NOMO-1 (cell line): ENCODE measurements at regions not wholly inside any gene's neighbourhood (a gene's known extent, or its start where the extent isn't known, plus 50 kb on each side); places are given as distances from the start of the nearest gene placed in this dataset.

Experiments used
- DNase-seq, 2 experiments: peaks; one replicate each; lab custom pipeline; 2025; ENCODE audit not compliant: unreplicated experiment in 2 of 2; lab: John Stamatoyannopoulos, UW

DNA sequence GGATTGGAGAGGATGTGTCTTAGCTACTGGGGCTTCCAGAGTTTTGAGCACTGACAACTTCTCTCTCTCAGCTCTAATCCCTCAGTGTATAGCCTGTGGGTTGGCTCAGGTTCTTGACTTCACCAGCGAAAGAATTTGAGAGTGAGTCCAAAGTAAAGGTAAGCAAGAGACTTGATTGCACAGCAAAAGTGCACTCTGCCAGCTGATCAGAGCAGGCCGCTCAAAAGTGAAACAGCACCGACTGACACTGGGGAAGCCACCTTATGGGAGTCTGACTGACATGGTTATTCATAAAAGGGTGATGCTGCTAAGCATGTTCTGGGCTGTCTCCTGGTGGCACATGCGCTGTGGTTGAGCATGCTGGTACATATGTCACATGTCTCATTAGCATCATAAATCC lies 389.5 kb downstream of the CBLN4 start:
- DNase-seq: no peak

DNA sequence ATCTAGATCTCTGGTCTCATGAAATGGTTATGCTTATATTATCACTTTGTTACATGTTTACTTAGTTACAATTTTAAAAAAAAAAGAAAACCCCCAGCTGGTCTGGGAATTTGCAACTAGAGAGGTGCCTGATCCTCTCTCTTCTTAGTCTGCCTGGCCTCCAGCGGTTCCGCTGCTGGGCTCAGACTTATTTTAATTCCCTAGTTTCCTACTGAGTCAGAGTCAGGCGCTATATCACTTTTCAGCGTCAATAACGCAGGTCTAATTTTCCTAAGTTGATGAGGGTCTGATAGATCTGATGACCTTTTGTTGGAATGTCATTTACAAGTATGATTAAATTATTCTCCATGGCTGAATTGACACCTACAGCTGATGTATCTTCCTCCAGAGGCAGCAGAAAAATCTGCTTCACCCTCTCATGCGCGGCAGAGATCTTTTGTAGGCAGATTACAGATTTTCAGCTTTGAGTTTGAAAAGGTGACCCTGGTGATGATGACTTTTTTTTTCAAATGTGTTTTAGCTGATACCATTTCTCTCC lies 391.0 kb downstream of the CBLN4 start:
- DNase-seq: no peak

DNA sequence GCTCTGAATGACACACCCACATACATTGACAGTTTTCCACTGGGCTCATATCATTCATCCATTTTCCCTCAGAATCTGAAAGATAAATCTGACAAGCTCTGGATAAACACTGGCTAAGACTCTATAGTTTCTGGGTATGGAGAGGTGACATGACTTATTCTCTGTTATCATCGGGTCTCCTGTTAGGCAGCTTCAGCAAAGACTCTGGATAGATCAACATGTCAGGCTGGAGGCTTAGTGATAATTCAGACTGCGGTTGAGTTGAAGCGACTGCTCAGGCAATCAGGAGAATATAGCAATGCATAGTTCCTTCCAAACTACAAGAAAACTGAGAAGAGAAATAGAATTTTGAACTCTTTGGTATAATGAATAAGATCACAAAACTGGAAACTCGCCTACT lies 394.6 kb downstream of the CBLN4 start:
- no peak for DNase-seq

DNA sequence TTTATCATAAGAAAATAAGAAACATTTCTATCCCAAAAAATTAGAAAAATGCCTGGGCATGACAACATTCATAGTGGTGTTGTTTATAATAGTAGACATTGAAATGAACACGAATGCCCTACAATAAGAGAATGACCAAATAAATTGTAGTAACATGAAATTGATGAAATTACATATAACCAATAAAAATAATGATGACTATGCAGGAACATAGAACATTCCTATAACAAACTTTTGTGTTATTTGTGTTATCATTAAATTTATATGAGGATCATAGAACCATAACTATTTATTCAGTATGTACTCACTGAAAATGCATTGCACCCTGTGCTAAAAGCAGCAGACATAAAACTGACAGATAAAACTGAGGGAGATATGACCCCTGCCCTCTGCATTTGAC lies 399.7 kb downstream of the CBLN4 start:
- no peak for DNase-seq

DNA sequence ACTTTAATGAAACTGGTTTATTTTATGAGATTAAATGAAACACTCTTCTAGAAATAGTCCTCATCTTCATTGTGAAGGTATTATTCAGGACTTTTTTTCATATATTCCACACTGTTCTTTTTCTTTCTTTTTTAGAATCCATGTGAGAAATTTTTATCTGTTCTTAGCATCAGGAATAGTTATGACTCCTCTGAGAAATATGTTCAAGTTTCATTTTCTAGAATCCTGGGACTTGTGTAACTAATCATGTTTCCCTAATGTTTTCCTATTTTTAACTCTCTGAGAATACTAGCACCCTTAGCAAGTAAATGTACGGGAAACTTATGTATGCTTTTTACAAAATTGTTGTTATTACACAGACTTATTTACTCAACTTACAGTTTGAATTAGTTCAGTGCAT lies 407.8 kb downstream of the CBLN4 start:
- DNase-seq: no peak

DNA sequence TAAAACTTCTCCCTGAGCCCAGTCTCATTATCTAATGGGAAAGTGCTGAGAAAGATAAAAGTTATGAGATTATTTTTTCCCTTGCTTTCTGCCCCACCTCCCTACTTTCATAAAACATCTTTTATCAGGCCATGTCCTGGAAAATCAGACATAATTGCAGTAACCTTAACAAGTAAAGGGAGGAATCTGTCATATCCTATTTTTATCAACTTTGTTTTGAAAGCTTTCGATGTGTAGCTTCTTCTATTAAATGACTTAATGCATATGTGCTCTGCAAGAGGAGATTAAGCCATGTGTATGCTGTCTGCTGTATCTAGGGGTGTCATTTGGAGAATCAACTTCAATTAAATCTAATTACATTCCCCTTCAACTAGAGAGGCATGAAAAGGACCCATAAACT lies 408.9 kb downstream of the CBLN4 start:
- DNase-seq: no peak

DNA sequence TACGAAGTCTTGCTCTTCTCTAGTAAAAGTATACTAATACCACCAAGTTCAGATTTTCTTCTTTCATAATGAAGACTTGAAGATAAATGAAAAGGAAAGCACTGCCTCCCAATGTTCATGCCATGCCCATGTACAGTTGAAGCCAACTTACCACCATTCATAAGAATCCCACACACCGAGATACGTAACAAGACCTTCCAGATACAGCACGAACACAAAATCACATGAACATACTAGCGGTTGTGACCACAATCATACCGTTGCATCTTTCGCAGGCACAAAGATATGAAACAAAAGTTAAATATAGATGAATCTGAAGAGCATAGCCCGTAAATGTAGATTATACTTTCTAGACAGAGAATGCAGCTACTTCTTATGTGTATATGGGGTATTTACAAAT lies 412.5 kb downstream of the CBLN4 start:
- no peak for DNase-seq

DNA sequence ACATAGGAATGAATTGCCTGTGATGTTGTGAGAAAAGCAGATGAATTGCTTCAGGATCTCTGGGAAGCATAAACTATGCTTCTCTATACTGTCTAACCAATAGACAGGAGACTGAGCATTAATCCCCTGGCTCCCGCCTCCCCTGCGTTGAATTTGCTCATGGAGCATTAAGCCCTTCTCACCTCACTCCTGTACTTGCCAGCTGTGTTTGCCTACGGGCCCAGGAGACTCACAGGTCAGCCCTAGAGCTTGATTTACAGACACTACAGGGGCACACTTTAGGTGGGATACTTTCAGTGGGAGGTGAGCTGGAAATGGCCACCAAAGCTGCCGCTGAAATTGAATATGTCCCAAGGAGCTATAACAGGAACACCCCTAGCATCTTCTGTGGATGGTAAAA lies 418.7 kb downstream of the CBLN4 start:
- DNase-seq: no peak

DNA sequence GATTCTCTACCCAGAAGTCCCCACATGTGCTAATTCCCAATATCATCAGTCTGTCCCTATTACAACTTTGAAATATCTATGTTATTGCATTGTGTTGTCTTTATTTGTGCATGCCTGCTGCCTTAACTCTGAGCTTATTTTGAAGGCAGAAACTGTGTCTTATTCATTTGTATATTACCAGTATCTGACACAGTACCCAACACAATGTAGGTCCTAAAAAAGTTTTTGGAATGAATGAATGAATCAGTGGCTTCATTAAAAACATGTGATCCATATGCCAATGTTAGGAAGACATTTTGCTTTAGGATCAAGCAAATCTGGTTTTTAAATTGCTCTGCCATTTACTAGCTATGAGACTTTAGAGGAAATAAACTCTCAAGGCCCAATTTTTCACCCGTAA lies 420.4 kb downstream of the CBLN4 start:
- DNase-seq: no peak

DNA sequence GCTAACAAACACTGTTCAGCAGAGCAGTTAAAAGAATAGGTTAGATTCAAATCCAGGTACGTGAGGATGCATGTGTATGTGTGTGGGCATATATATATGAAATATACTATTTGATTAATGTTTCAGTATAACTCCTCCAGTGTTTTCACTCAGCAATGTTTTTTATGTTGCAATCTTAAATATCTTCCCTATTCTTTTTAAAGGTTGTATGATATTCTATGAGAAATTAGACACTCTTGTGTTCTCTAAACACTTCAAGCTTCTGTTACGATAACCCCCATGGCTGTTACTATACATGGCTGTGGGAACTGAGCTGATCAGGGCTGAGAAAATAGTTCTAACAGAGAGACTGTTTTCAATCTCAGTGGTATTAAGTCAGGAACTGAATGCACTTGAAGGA lies 421.0 kb downstream of the CBLN4 start:
- no peak for DNase-seq

DNA sequence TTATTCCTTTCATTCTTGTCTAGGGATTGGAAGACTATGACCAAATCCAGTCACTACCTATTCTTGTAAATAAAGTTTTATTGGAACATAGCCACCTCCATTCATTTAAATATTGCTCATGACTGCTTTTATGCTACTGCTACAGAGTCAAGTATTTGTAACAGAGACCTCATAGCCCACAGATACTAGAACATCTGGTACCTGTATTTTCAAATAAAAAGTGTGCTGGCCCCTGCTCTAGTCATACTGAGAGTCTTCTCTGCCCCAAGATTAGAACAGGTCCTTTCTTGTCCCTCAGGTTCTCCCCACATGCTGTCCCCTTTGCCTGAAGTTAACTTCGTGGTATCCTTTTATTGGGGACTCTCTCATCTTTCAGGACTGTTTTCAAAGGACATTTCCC lies 422.3 kb downstream of the CBLN4 start:
- DNase-seq: no peak

DNA sequence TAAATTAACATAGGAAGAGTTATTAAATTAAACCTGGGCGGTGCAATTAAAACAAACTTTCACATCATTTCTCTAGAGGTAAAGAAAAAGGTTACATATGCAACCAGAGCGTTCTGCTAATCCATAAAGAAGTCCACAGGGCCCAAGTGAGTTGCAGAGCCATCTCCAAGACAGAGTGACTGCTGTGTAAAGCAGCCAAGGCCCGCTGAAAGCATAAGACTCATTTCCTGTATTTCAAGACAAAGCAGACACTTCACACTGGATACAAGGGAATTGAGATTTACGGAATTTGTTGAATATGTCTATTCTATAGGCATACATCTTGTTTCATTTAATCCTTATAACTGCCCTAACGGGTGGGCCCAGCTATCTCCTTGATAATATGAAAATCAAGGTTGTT lies 422.8 kb downstream of the CBLN4 start:
- DNase-seq: no peak

DNA sequence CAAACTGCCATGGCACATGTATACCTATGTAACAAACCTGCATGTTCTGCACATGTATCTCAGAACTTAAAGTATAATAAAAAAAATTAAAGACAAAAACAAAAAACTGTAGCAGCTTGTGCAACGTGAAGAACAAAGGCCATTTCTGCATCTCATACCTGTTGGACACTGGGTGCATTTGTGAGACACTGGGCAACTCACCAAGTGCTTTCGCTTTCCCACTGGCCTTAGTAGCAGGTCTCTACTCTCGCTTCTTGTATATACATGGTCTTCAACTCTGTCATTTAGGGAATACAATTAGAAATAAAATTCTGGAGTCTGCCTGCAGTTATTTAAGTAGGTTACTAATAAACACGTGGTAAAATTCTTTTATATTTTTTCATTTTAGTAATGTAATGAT lies 423.8 kb downstream of the CBLN4 start:
- DNase-seq: no peak

DNA sequence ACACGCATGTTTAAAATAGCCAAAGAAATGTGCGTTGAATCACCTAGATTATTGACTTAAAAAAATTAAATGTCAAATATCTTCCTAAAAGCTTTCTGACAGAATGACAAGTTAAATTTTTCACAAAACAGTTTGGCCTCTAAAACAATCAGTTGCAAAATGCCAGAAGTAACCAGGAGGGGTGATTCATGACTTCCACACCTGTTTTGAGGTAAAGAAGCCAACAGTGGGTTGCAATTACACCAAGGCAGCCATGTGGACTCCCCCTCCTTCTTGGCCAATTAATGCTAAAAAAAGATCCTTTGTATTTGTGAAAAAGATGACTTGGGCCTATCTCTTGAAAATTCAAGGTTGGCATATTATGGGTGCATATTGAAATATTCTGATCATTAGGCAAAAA lies 424.8 kb downstream of the CBLN4 start:
- DNase-seq: no peak

DNA sequence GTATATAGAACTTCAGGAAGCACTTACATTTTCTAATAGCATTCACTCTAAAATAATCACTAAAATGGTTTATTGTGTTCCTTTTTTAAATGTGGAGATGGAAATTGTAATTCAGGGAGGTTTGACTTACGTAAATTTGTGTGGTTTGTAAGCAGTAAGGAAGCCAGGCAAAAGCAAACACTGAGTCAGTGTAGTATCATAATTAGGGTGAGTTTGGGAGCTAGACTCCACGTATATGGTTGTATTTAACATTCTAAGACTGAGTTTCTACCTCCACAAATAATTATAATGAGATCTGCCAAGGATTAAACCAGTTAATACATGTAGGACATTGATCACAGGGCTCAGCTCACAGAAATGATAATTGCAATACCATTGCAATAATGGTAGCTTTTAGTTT lies 425.5 kb downstream of the CBLN4 start:
- no peak for DNase-seq

DNA sequence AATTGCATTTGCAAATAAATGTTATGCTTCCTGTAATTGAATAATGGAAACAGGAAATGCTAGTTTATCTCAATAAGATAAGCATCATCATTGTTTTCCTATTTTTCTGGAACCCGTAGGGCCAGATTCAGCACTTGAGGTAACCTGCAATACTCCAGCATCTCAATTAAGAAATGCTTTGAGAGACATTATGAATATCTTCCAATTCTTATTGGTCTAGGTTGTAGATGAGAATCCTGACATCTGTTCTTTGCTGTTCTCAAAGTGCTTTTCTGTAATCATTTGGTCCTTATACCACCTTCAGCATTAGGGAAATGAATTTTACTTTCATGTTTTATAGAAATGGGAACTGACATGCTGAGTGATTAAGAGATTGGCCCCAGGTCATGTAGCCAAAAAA lies 428.3 kb downstream of the CBLN4 start:
- DNase-seq: no peak

DNA sequence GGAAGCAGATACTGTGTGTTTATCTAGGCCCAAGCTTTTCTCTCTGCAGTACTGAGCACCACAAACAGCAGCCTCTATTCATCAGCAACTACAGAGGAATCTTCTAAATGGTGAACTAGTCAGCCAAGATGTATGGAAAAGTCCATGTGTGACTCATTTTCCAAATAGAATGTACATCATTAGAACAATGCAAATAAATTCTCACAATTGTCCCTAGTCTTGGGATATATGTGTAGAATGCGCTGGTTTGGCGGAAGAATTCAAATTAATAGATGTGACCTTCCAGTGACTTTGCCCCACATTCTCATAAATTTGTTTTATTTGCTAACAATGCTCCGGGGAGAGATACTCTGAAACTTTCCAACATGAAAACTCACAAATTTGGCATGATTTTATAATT lies 436.2 kb downstream of the CBLN4 start:
- DNase-seq: no peak

DNA sequence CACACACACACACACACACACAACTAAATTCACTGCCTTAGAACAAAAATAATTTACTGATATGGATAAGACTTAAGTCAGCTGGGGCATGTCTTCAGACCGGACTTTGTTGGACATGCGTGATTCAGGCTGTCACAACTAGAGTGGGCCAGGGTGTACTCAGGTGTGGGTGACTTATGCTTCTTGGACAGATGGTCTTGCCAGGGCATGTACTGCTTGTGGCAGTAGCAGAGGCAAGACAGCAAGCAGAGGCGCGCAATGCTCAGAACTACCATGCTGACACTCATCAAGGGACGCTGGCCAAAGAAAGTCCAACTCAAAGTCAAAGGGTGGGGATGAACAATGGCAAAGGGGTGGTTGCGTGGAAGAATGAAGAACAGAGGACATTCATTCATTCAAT lies 437.5 kb downstream of the CBLN4 start:
- DNase-seq: no peak

DNA sequence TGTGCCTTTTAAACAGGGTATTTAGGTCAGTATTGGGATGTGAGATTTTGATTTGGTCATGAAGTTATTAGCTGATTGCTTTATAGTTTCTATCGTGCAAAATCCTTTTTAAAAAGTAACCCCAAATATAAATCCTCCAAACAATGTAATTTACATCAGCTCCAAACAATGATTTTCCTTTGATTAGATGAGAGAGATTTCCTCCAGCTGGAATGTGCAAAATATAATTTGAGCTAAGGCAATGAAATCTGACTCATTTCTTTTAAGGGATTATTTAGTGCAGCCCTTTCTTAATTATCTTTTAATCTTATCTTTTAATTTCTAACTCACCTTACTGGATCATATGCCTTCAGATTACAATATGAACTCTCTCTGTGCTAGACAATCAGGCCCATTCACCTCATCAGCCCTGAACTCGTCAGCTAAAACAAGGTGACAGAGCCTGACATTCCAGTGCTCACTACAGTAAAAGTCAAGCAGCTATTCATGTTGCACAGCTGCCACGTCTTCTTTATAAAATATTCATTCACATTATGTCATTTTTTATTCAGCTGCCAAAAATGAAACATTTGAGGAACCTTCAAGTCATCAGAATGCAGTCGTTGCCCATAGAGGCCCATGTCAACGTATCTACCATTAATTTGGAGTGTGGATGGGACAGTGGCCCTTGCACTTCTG lies 440.1 kb downstream of the CBLN4 start:
- no peak for DNase-seq

DNA sequence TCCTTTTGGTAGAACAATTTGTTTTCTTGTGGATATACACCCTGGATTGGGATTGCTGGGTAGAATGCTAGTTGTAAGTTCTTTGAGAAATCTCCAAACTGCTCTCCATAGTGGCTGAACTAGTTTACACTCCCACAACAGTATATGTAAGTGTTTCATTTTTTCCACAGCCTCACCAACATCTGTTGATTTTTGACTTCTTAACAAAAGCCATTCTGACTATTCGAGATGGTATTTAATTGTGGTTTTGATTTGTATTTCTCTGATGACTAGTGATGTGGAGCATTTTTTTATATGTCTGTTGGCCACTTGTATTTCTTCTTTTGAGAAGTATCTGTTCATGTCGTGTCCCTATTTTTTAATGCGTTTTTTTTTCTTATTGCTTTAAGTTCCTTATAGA lies 444.1 kb downstream of the CBLN4 start:
- DNase-seq: no peak

DNA sequence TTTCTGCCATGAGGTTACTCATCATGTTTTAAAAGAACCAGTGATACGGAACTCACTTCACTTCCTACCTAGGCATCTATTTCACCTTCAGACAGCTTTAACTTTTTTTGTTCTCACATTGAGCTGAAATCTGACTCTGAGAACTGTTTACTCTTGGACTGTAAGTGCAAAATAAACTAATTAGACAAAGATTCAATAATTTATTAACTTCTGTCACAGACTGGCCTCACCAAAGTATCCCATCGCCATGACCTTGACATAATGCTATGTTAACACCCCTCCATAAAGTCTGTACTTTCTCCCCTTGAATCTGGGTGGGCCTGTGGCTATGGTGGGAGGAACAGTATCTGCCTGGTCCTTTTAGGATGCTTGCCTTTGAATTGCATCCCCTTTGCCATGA lies 448.1 kb downstream of the CBLN4 start:
- DNase-seq: no peak

DNA sequence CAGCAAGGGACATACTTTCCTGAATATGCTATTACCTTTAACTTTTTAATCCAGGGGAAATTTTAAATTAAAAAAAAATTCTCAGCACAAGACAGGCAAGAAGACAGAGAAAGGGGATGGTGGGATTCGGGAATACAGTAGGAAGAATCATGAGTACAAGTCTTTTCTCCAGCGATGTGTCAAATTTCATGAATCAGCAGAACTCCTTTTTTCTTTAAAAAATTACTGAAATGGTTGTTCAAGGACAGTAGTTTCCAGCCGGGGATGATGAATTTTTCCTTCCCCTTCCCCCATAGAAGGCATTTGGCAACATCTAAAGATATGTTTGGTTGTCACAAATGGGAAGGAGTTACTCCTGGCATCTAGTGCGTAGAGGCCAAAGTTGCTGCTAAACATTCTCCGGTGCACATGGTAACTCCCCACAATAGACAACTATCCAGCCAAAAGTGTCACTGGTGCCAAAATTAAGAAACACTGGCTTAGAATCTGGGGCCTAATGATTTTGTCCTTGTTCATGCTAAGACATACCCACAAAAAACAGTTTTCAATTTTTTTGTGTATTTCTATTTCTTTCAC lies 450.2 kb downstream of the CBLN4 start:
- no peak for DNase-seq

DNA sequence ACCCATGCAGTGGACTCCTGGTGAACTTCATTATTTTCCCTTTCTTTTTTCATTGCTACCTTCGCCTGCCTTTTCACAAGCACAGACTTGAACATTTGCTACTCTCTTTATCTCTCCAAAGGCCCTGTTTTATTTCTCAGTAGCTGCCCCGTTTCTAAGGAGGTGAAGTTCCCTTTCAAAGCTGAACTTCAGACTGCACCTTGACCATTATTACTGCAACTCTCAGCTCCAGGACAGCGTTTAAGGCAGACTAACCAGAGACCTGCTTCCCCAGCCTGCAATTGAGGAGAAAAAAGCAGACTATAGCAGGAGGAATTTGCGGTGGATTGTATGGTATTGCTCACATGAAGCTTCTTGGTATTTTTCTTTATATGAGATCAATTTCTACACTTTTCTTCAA lies 460.7 kb downstream of the CBLN4 start:
- DNase-seq: no peak
